Mesodermal cell (in vitro differentiated cells): ENCODE measurements at regions not wholly inside any gene's neighbourhood (a gene's known extent, or its start where the extent isn't known, plus 50 kb on each side); places are given as distances from the start of the nearest gene placed in this dataset.

Experiments used
- H3K27ac ChIP-seq: 2 replicates; pipeline ENCODE4 v1.7.0; 2013; ENCODE audit warnings: mild to moderate bottlenecking, low read depth, low read length, moderate library complexity; ENCODE audit not compliant: severe bottlenecking
- H3K36me3 ChIP-seq: 2 replicates; pipeline ENCODE4 v1.7.1; 2013; ENCODE audit warnings: mild to moderate bottlenecking, low read length, moderate library complexity; ENCODE audit not compliant: control insufficient read depth, insufficient read depth
- H3K4me1 ChIP-seq: one replicate; pipeline ENCODE4 v1.7.1; 2013; ENCODE audit warnings: mild to moderate bottlenecking, low read length; ENCODE audit not compliant: insufficient read depth, control insufficient read depth, poor library complexity, severe bottlenecking
- H3K4me3 ChIP-seq: 2 replicates; pipeline ENCODE4 v1.7.0; 2013; ENCODE audit warnings: low read length, control low read depth, mild to moderate bottlenecking; ENCODE audit not compliant: insufficient read depth, poor library complexity, severe bottlenecking; ENCODE audit errors: extremely low read depth
- H3K9me3 ChIP-seq: 2 replicates; pipeline ENCODE4 v1.7.1; 2013; ENCODE audit warnings: mild to moderate bottlenecking, low read length, moderate library complexity; ENCODE audit not compliant: control insufficient read depth
- WGBS, 2 experiments: methylation state at CpG; one replicate each; pipeline ENCODE4 v1.1.5; 2013; ENCODE audit warnings: missing lambda C conversion rate in 2 of 2; ENCODE audit not compliant: insufficient coverage in 2 of 2; 5-methylcytosine and 5-hydroxymethylcytosine counted together

DNA sequence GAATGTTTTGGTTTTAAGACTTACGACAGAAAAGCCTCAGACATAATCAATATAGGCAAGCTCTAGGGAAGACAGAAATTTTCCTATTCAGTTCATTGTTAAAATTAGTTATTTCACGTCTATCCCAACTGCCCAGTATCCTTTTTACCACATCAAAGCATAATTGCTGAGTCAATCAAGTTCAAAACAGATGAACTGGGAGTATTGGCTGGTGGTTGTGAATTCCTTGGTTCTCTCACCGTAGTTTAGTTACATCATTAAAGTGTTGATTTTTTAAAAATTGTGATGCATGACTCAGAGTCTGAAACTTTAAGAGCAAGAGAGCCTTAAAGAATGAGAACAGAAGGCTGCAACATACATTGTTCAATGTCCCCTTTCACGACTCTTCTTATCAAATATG, 143.3 kb upstream of the FREM2 start:
- WGBS, 2 experiments, result 90% methylated on average over 2 of the region's 4 CpGs; no CpG with 5 or more reads in 1 of the 2 experiments
- no peak overlapping the region for H3K4me3 ChIP-seq
- no peaks in the 10 kb centered on the region for H3K4me1 ChIP-seq
- no peak overlapping the region for H3K27ac ChIP-seq
- no peaks in the 10 kb centered on the region for H3K36me3 ChIP-seq
- no peaks in the 10 kb centered on the region for H3K9me3 ChIP-seq

- no peaks in the 10 kb centered on the region for H3K36me3 ChIP-seq
- 75 to 100% methylated on average over 1 of the region's 2 CpGs for WGBS, 2 experiments
- H3K4me1 ChIP-seq, result no peaks in the 10 kb centered on the region
- no peaks in the 10 kb centered on the region for H3K9me3 ChIP-seq
- no peak overlapping the region for H3K4me3 ChIP-seq
- H3K27ac ChIP-seq, result no peak overlapping the region
Observed at GRCh38 chr13:38563739-38564138, 123.1 kb upstream of the FREM2 start.

- H3K36me3 ChIP-seq, result no peaks in the 10 kb centered on the region
- no peak overlapping the region for H3K4me3 ChIP-seq
- 96% methylated on average over 3 of the region's 7 CpGs; no CpG with 5 or more reads in 1 of the 2 experiments for WGBS, 2 experiments
- no peaks in the 10 kb centered on the region for H3K9me3 ChIP-seq
- H3K27ac ChIP-seq, result peak overlapping the region; percentile 32
- no peaks in the 10 kb centered on the region for H3K4me1 ChIP-seq
Observed at GRCh38 chr13:38564256-38565150, 122.4 kb upstream of the FREM2 start.

DNA sequence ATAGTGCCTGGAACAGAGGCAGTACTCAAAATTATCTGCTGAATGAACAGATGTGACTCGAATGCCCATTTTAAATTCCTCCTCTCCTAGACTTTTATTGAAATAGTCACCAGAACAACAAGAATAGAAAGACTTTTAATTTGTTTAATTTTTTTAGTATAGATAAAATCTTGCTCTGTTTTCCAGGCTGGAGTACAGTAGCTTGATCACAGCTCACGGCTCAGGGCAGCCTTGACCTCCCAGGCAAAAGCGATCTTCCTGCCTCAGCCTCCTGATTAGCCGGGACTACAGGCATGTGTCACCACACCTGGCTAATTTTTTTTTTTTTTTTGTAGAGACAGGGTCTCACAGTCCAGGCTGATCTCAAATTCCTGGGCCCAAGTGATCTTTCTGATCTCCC, 120.9 kb upstream of the FREM2 start:
- Histone ChIP-seq H3K9me3 (no peaks in the 10 kb centered on the region), H3K4me1 (no peaks in the 10 kb centered on the region), H3K36me3 (no peaks in the 10 kb centered on the region), H3K27ac (no peak overlapping the region), H3K4me3 (no peak overlapping the region)
- WGBS, 2 experiments, result 91 to 94% methylated on average over 2 to 4 of the region's 4 CpGs

DNA sequence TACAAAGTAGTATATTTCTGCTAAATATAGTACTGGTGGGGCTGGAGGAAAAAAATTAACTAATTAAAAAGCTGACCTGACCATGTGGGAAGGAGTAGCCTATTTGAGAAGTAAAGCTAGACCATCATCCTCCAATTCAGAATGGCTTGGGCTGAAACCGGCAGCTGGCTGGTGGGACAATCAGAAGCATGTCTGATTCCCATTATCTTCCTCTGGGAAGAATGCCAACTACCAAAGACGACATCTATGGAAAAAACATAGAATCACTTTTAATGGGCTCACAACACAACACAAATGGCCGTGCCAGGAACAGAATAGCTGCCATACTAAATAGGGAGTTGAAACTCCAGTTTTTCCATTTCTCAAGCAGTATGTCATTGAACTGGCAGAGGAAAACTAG, 120.4 kb upstream of the FREM2 start:
- Histone ChIP-seq H3K9me3 (no peaks in the 10 kb centered on the region), H3K36me3 (no peaks in the 10 kb centered on the region), H3K27ac (no peak overlapping the region), H3K4me1 (no peaks in the 10 kb centered on the region), H3K4me3 (no peak overlapping the region)
- 100% methylated on average over 1 of the region's 3 CpGs; no CpG with 5 or more reads in 1 of the 2 experiments for WGBS, 2 experiments

DNA sequence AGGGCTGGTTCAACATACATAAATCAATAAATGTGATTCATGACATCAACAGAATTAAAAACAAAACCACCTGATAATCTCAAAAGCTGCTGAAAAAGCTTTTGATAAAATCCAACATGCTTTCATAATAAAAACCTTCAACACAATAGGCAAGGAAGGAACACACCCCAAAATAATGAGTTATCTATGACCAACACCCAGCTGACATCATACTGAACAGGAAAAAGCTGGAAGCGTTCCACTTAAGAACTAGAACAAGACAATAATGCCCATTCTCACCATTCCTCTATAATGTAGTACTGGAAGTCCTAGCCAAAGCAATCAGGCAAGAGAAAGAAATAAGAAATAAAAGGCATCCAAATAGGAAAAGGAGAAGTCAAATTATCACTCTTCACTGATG, 116.2 kb upstream of the FREM2 start:
- WGBS, 2 experiments, result no CpG with 5 or more reads among the region's 1 CpG
- H3K4me1 ChIP-seq, result no peaks in the 10 kb centered on the region

DNA sequence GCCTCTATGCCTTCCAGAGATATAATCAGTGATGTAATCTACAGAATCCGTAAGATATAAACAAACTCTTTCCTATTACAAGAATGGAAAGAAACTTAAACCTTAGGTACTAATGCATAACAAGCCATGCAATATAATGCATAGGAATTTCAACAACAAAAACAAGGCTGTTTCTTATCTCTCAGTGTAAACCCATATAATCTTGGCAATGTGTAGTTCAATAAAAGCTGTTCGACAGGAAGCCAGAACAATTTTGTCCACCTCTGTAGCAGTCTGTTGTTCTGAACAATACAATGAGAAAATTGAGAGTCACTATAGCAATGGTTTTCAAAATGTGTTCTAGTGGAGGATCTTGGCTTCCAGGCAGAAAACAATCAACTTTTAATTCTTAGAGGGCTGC, 111.5 kb upstream of the FREM2 start:
- Histone ChIP-seq H3K36me3 (no peaks in the 10 kb centered on the region), H3K4me1 (no peaks in the 10 kb centered on the region), H3K27ac (no peak overlapping the region), H3K4me3 (no peak overlapping the region), H3K9me3 (no peaks in the 10 kb centered on the region)
- WGBS, 2 experiments, result 86% methylated on average over 1 of the region's 2 CpGs; no CpG with 5 or more reads in 1 of the 2 experiments

More for the DNA sequence above, 116.2 kb upstream of the FREM2 start:
- Histone ChIP-seq H3K4me3 (no peak overlapping the region), H3K9me3 (no peaks in the 10 kb centered on the region), H3K36me3 (no peaks in the 10 kb centered on the region), H3K27ac (no peak overlapping the region)

GRCh38 chr13:38577048-38577447, 109.8 kb upstream of the FREM2 start:
- 82 to 85% methylated on average over 1 to 3 of the region's 3 CpGs for WGBS, 2 experiments

GRCh38 chr13:38582133-38582532, 104.7 kb upstream of the FREM2 start:
- no CpG with 5 or more reads among the region's 2 CpGs for WGBS, 2 experiments
- H3K36me3 ChIP-seq, result no peaks in the 10 kb centered on the region
- H3K9me3 ChIP-seq, result no peaks in the 10 kb centered on the region
- H3K4me1 ChIP-seq, result no peaks in the 10 kb centered on the region
- no peak overlapping the region for H3K4me3 ChIP-seq
- H3K27ac ChIP-seq, result no peak overlapping the region

More at GRCh38 chr13:38577048-38577447, 109.8 kb upstream of the FREM2 start:
- no peak overlapping the region for H3K4me3 ChIP-seq
- no peaks in the 10 kb centered on the region for H3K9me3 ChIP-seq
- no peaks in the 10 kb centered on the region for H3K4me1 ChIP-seq
- no peaks in the 10 kb centered on the region for H3K36me3 ChIP-seq
- H3K27ac ChIP-seq, result no peak overlapping the region

DNA sequence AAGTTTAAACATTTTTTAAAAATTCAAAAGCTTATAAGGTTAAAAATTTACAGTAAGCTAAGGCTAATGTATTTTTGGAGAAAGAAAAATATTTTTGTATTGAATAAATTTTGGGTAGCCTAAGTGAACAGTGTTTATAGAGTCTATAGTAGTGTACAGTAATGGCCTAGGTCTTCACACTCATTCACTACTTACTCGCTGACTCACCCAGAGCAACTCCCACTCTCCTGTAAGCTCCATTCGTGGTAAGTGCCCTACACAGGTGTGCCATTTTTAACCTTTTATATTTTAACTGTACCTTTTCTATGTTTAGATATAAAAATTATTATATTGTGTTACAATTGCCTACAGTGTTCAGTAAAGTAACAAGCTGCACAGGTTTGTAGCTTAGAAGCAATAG, 96.6 kb upstream of the FREM2 start:
- Histone ChIP-seq H3K4me1 (no peaks in the 10 kb centered on the region), H3K27ac (no peak overlapping the region), H3K4me3 (no peak overlapping the region), H3K9me3 (no peaks in the 10 kb centered on the region), H3K36me3 (no peaks in the 10 kb centered on the region)
- no CpG with 5 or more reads among the region's 2 CpGs for WGBS, 2 experiments
